ENCODE measurements at regions not wholly inside any gene's neighbourhood (a gene's known extent, or its start where the extent isn't known, plus 50 kb on each side); places are given as distances from the start of the nearest gene placed in this dataset.

GRCh38 chr18:47490882-47491281, 239.4 kb upstream of the SKOR2 start:
- DNase-seq (ENCODE audit: low read depth in 3 of 3, low spot score in 1 of 3) = no peak

GRCh38 chr18:47485221-47485797, 233.8 kb upstream of the SKOR2 start:
- DNase-seq (ENCODE audit: low read depth in 3 of 3, low spot score in 1 of 3) = no peak

- DNase-seq (ENCODE audit: low read depth in 3 of 3, low spot score in 1 of 3) = no peak
These were observed 232.6 kb upstream of the SKOR2 start for GRCh38 chr18:47484068-47484467.

DNA sequence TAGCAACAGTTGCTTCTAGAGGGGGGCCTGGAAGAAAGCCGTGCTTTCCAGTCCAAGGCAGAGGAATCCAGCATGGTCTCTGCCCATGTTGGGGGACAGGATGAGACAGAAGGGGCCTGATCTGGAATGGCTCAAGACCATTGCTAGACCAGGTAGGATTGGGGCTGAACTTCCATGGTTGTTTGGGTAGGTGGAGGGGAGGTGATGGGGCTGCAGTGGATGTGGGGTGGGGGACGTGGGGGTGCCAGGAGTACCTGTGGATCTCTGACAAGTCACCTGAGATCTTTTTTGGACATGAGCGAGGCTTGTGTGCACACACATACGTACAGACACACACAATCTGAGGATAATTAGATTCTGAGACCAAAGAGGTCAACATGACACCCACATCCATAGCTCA, 228.7 kb upstream of the SKOR2 start:
- DNase-seq (ENCODE audit: low read depth in 3 of 3, low spot score in 1 of 3) = no peak

- DNase-seq (ENCODE audit: low read depth in 3 of 3, low spot score in 1 of 3) = no peak
These were observed 220.3 kb upstream of the SKOR2 start for GRCh38 chr18:47471784-47472183.

DNA sequence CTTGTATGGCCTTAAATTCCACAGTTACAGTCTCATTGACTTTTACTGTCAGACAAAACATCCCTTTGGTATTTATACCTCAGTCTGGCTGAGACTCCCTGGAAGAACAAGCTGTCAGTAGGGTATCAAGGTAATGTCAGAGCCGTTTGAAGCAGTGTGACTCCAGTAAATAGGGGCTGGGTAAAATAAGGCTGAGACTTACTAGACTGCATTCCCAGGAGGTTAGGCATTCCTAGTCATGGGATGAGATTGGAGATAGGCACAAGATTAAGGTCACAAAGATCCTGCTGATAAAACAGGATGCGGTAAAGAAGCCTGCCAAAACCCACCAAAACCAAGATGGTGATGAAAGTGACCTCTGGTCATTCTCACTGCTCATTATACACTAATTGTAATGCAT, 219.5 kb upstream of the SKOR2 start:
- DNase-seq (ENCODE audit: low read depth in 3 of 3, low spot score in 1 of 3) = no peak

DNA sequence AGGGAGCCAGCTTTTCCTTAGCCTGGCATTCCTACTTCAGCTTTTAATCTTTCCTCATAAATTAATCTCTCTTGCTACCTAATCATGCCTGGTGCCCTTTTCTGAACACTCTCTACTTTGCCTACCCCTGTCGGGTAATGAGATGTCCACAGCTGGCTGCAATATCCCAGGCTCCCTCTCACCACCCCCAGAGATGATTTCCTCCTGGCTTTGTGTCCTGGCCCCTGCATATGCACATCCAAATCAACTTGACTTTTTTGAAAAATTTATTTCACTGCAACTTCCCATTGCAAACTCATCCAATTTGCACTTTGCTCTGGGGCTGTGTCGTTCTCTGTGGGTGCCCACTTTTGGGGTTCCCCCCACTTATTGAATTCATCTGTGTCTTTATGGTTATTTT, 218.1 kb upstream of the SKOR2 start:
- DNase-seq (ENCODE audit: low read depth in 3 of 3, low spot score in 1 of 3) = no peak

DNA sequence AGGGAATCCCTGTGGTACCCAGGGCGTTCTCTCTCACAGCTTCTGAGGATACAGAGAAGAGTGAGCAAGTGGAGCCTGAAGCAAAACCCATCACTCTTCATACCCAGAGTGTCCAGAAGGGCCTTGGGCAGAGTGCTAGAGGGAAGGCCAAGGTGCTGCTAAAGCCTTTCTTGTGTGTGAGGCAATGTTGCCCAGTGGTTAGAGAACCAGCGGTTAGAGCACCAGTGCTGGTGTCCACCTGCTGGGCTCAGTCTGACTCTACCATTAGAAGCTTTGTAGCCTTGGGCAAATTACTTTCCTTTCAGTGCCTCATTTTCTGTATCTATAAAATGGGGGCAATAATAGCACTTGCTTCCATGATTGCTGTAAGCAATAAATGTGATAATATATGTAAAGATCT, 210.5 kb upstream of the SKOR2 start:
- DNase-seq (ENCODE audit: low read depth in 3 of 3, low spot score in 1 of 3) = no peak

DNA sequence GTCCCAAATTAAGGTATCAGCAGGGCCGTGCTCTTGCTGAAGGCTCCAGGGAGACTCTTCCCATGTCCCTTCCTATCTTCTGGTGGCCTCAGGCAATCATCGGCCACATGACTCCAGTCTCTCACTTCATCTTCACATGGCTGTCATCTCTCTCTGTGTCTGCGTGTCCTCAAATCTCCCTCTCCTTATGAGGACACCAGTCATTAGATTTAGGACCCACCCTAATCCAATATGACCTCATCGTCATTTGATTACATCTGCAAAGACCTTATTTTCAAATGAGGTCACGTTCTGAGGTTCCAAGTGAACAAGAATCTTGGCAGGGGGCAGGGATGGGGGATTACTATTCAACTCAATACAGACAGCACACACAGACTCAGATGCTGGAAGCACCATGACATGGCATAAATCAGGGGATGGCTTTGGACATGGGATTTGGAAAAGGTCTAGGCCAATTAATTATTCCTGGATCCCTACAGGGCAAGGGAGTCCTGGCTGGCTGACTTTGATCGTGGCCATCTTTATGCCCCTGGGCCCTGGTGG, 210.0 kb upstream of the SKOR2 start:
- no peak for DNase-seq (ENCODE audit: low read depth in 3 of 3, low spot score in 1 of 3)

GRCh38 chr18:47458483-47458882, 207.0 kb upstream of the SKOR2 start:
- DNase-seq (ENCODE audit: low read depth in 3 of 3, low spot score in 1 of 3) = no peak

- DNase-seq (ENCODE audit: low read depth in 3 of 3, low spot score in 1 of 3) = no peak
These were observed 206.2 kb upstream of the SKOR2 start for GRCh38 chr18:47457614-47458013.

DNA sequence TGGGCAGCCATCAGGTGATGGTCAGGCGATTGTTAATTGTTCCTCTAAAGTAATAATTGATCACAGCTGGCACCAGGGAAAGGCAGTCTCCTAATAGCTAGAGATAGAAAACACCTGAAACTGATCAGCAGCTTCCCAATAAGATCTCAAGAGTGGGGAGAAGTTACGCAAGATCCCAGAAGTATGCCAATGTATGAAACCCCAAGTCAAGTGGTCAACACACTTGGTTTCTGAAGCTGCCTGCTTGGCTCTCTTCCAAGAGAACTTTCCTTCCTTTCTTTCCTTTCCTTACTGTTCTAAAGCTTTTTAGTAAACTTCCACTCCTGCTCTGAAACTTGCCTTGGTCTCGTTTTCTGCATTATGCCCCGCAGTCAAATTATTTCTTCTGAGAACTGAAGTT, 201.6 kb upstream of the SKOR2 start:
- DNase-seq (ENCODE audit: low read depth in 3 of 3, low spot score in 1 of 3) = no peak

GRCh38 chr18:47448956-47449355, 197.5 kb upstream of the SKOR2 start:
- no peak for DNase-seq (ENCODE audit: low read depth in 3 of 3, low spot score in 1 of 3)

GRCh38 chr18:47441914-47442313, 190.5 kb upstream of the SKOR2 start:
- no peak for DNase-seq (ENCODE audit: low read depth in 3 of 3, low spot score in 1 of 3)

- no peak for DNase-seq (ENCODE audit: low read depth in 3 of 3, low spot score in 1 of 3)
These were observed 186.5 kb upstream of the SKOR2 start for GRCh38 chr18:47438001-47438400.

DNA sequence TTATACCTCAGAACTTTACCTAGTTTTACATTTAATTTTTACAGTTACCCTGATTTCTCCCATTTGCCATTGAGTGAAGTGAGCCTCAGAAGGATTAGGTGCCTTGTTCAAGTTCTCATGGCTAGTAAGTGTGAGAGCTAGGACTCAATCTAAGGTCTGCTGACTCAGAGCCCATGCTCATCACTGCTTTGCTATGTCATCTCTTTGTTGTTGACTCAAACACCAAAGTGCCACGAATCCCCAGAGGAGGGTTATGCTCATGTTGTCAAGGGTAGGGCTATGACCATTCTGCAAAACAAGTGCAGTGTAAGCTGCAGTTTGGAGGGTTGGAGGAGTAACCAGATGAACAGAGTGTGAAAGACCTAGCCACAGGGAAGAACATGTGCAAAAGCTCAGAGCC, 185.4 kb upstream of the SKOR2 start:
- DNase-seq (ENCODE audit: low read depth in 3 of 3, low spot score in 1 of 3) = no peak

DNA sequence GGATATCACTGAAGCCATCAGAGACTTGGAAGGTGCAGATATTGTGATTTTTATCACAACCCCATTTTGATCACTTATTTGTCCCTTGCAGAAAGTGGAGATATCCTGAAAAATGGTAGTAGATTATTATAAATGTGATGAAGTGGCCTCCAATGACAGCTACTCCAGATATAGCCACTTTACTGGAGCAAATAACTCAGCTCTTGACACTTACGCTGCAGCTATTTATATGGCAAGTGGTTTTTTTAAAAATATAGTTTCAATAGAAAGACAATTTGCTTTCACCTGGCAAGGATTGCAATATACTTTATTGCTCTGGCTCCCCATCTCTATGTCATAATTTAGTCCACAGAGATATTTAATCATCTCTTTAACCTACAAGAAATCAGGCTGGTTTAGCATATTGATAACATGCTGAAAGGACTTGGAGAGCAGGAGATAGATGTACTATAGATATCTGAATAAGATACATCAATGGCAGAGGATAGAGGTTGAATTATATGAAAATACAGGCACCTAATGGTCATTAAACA, 182.8 kb upstream of the SKOR2 start:
- DNase-seq (ENCODE audit: low read depth in 3 of 3, low spot score in 1 of 3) = no peak

DNA sequence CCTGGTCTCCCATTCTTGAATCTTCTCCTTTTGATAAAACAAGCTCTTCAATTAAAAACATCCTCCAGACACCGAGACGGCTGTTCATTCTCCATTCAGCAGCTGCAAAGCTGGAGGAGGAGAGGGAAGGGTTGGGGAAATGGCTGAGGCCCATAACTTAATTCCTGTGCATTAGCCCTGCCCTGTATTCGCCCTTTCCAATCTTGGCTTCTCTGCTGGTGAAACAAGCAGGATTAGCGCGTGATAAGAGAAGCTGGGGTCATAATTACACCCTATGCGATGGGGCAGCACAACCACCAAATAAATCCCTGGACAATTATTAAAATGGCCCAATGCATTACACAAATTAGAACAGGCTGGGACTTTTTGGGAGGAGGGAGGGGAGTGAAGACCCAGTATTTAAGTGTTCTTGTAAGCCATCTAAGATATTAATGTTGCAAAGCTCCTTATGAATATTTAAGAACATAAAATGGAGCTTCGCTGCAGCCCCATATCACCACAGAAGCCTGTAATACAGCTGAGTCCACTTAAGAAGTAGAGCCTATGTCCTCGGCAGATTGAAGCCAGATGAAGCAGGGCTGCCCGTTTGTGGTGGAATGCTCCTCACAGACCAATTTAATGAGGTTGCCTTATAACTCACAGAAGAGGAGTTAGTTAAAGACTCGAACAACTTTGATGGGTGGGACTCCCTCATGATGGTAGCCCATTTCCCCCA, 176.6 kb upstream of the SKOR2 start:
- no peak for DNase-seq (ENCODE audit: low read depth in 3 of 3, low spot score in 1 of 3)

GRCh38 chr18:47427072-47427471, 175.6 kb upstream of the SKOR2 start:
- DNase-seq (ENCODE audit: low read depth in 3 of 3, low spot score in 1 of 3) = no peak

DNA sequence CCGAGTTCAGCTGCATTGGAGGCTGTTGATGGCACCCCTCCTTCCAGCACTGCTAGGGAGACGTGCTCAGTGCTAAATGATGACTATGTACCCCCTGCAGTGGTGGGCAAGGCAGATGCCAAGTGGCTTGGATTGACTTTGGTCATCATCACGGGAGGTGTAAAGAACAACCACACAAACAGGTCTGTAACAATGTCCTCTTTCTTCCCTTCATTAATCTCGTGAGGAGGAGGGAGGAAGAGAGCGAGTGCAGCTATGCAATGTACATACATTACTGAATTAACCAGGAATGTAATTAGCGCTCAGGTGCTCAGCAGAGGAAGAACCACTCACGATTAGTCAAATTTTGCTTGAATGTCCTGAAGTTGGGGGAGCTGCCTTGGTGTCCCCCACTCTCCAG, 173.9 kb upstream of the SKOR2 start:
- DNase-seq (ENCODE audit: low read depth in 3 of 3, low spot score in 1 of 3) = no peak

DNA sequence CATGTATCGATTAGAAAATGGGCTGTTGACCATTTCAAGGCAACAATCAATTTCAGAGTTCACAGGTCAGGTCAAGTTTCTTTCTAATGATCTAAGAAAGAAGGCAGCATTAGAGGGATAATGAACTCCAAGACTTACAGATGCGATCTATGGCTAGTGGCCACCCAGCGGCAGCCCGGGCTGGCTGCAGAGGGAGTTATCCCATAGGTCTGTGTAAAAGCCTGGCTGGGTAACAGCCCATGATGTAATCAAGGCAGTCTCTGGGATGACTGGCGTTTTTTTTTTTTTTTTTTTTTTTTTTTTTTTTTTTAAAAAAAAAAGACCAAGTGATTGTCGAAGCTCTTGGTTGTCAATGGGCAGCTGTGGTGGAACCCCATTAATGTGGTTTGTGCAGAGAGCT, 171.1 kb upstream of the SKOR2 start:
- DNase-seq (ENCODE audit: low read depth in 3 of 3, low spot score in 1 of 3) = no peak

GRCh38 chr18:47420130-47420529, 168.7 kb upstream of the SKOR2 start:
- DNase-seq (ENCODE audit: low read depth in 3 of 3, low spot score in 1 of 3) = no peak

- no peak for DNase-seq (ENCODE audit: low read depth in 3 of 3, low spot score in 1 of 3)
These were observed 167.3 kb upstream of the SKOR2 start for GRCh38 chr18:47418746-47419145.

All from stimulated activated CD4-positive, alpha-beta T cell treated with anti-CD3 and anti-CD28 coated beads, TNF-alpha, amount 100 ng/mL, for 1 hour (primary cell).